ENCODE measurements at regions not wholly inside any gene's neighbourhood (a gene's known extent, or its start where the extent isn't known, plus 50 kb on each side); places are given as distances from the start of the nearest gene placed in this dataset.

DNA sequence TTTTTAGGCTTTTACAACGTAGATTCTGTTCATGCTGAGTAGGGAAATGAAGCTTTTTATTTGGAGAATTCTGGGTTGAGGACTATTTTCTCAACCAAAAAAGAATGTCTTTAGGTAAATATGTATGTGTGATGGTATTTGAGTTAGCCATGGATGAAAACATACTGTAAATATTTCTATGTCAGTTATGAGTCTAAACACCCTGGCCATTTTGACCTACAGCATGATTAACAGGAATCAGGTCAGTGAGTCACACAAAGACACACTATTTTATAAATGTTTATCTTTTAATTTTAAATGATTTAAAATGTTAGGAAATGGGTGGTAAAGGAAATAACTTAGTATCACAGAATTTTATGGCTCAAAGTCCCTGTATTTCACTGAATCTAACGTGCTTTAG is 851.7 kb upstream of the MAP3K7 start:
- H3K27me3 ChIP-seq = no peaks in the 10 kb centered on the region
- no peaks in the 10 kb centered on the region for H3K4me1 ChIP-seq
- H3K36me3 ChIP-seq = no peaks in the 10 kb centered on the region
- no peaks in the 10 kb centered on the region for H3K9me3 ChIP-seq
- no peak overlapping the region for H3K4me3 ChIP-seq
- no peak for DNase-seq (ENCODE audit: extremely low spot score in 2 of 2)
- intact Hi-C loops (cut with DNase I) = no loop called here
- TF ChIP-seq POLR2A (IDR thresholded peaks at IDR 0.05) (no peak), POLR2AphosphoS5 (IDR thresholded peaks at IDR 0.05; ENCODE audit: insufficient read depth in 1 of 2, low read depth in 1 of 2) (no peak)
- TF ChIP-seq, protein P1, sequence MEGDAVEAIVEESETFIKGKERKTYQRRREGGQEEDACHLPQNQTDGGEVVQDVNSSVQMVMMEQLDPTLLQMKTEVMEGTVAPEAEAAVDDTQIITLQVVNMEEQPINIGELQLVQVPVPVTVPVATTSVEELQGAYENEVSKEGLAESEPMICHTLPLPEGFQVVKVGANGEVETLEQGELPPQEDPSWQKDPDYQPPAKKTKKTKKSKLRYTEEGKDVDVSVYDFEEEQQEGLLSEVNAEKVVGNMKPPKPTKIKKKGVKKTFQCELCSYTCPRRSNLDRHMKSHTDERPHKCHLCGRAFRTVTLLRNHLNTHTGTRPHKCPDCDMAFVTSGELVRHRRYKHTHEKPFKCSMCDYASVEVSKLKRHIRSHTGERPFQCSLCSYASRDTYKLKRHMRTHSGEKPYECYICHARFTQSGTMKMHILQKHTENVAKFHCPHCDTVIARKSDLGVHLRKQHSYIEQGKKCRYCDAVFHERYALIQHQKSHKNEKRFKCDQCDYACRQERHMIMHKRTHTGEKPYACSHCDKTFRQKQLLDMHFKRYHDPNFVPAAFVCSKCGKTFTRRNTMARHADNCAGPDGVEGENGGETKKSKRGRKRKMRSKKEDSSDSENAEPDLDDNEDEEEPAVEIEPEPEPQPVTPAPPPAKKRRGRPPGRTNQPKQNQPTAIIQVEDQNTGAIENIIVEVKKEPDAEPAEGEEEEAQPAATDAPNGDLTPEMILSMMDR (IDR thresholded peaks at IDR 0.05) = no peak
- no peak overlapping the region for H3K27ac ChIP-seq

DNA sequence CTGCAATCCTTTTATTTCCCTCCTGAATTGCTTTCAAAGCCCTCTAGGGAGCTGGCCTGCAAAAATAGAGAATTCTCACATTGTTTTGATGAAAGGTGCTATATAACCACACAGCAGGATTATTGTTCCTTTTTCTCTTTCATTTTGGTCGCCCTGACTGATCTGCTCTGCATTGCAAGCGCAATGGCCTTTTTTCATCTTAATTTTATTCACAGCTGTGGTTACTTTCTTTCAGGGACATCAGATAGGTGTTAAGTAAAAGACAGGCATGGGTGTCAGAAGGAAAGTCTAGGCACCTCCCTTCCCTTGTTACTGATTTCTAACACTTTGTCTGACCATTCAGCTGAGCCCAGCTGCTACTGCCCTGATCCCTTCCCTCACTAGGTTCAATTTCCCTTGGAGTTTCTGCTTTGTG is 850.5 kb upstream of the MAP3K7 start:
- intact Hi-C loops (cut with DNase I) = no loop called here
- TF ChIP-seq POLR2A (IDR thresholded peaks at IDR 0.05) = no peak
- TF ChIP-seq, protein P1 (IDR thresholded peaks at IDR 0.05) = no peak
- TF ChIP-seq POLR2AphosphoS5 (IDR thresholded peaks at IDR 0.05; ENCODE audit: insufficient read depth in 1 of 2, low read depth in 1 of 2) = no peak
- no peak for DNase-seq (ENCODE audit: extremely low spot score in 2 of 2)
- Histone ChIP-seq H3K4me1 (no peaks in the 10 kb centered on the region), H3K4me3 (no peak overlapping the region), H3K27me3 (no peaks in the 10 kb centered on the region), H3K36me3 (no peaks in the 10 kb centered on the region), H3K9me3 (no peaks in the 10 kb centered on the region), H3K27ac (no peak overlapping the region)

DNA sequence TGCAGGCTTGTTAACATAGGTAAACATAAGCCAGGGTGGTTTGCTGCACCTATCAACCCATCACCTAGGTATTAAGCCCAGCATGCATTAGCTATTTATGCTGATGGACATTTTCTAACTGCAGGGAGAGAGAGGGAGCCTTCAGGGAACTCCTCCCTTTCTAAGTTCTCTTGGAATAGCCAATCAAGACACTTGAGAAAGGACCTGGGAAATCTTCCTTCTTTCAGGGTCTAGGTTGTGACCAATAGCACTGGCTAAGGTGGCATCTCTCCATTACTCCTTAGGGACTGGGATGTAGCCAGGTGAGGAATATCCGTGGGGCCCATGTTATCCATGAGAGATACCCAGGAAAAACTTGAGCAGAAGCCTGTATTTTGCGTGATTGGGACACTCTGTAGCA is 849.6 kb upstream of the MAP3K7 start:
- no peak overlapping the region for H3K27ac ChIP-seq
- H3K9me3 ChIP-seq = no peaks in the 10 kb centered on the region
- no peak overlapping the region for H3K4me3 ChIP-seq
- no peaks in the 10 kb centered on the region for H3K4me1 ChIP-seq
- intact Hi-C loops (cut with DNase I) = no loop called here
- TF ChIP-seq POLR2A (IDR thresholded peaks at IDR 0.05) (no peak), POLR2AphosphoS5 (IDR thresholded peaks at IDR 0.05; ENCODE audit: insufficient read depth in 1 of 2, low read depth in 1 of 2) (no peak)
- TF ChIP-seq, protein P1 (IDR thresholded peaks at IDR 0.05) = no peak
- H3K27me3 ChIP-seq = no peaks in the 10 kb centered on the region
- DNase-seq (ENCODE audit: extremely low spot score in 2 of 2) = no peak
- no peaks in the 10 kb centered on the region for H3K36me3 ChIP-seq

DNA sequence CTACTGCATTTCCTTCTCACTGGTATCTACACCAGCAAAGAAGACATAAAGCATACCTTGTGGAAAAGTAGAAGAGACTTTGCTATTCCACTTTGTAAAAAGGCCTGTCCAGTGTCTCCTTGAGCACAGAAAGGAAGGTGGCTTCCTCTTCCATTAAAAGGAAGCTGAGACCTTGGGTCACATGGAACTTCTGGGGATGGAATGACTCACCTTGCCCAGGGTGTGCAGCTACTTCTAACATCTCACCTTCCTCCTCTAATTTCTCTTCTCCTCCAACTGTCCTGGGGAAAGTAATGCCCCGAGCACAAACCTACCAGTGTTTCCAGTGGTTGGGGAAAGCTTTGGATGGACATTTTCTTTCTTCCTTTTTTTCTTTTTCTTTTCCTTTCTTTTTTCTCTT is 848.8 kb upstream of the MAP3K7 start:
- intact Hi-C loops (cut with DNase I) = no loop called here
- Histone ChIP-seq H3K9me3 (no peaks in the 10 kb centered on the region), H3K36me3 (no peaks in the 10 kb centered on the region), H3K27ac (no peak overlapping the region), H3K4me1 (no peaks in the 10 kb centered on the region), H3K27me3 (no peaks in the 10 kb centered on the region), H3K4me3 (no peak overlapping the region)
- TF ChIP-seq, protein P1 (IDR thresholded peaks at IDR 0.05) = no peak
- TF ChIP-seq POLR2AphosphoS5 (IDR thresholded peaks at IDR 0.05; ENCODE audit: insufficient read depth in 1 of 2, low read depth in 1 of 2) (no peak), POLR2A (IDR thresholded peaks at IDR 0.05) (no peak)
- DNase-seq (ENCODE audit: extremely low spot score in 2 of 2) = no peak

DNA sequence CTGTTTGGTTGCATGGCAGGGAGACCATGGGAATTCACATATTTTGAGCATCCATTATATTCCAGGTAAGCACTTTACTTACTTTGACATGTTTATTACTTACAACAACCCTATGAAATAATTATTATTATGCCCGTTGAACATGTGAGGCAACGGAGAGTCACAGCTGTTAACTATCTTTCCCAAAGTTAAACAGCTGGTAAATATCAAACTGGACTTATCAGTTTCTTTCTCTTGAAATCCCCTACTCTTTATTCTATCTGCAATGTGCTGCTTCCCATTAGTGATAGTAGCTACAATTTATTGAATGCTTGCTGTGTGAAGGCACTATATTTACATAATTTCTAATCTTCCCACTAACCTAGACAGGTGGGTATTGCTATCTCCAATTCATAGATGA is 847.7 kb upstream of the MAP3K7 start:
- TF ChIP-seq, protein P1 (IDR thresholded peaks at IDR 0.05) = no peak
- no peak for TF ChIP-seq POLR2A (IDR thresholded peaks at IDR 0.05)
- no peak for TF ChIP-seq POLR2AphosphoS5 (IDR thresholded peaks at IDR 0.05; ENCODE audit: insufficient read depth in 1 of 2, low read depth in 1 of 2)
- intact Hi-C loops (cut with DNase I) = no loop called here

More for the DNA sequence above, 847.7 kb upstream of the MAP3K7 start:
- Histone ChIP-seq H3K9me3 (no peaks in the 10 kb centered on the region), H3K27me3 (no peaks in the 10 kb centered on the region), H3K27ac (no peak overlapping the region), H3K4me1 (no peaks in the 10 kb centered on the region), H3K36me3 (no peaks in the 10 kb centered on the region), H3K4me3 (no peak overlapping the region)
- no peak for DNase-seq (ENCODE audit: extremely low spot score in 2 of 2)
